ENCODE measurements at regions not wholly inside any gene's neighbourhood (a gene's known extent, or its start where the extent isn't known, plus 50 kb on each side); places are given as distances from the start of the nearest gene placed in this dataset.

DNA sequence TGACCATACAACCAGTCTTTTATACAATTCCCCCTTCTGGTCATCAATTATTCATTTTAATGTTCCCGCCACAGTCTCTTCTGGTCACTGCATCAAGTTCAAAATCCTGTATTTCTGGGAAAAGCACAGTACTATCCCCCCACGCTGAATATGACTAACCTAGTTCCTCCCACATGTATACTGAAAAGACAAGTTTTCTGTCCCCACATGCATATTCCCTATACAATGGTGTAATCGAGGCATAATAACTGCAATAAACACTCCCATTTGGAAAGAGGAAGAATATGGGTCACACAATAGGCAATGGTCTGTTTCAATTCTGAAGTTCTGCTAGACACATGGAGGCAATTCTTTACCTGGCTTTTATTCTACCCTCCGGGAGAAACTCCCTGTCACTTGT is 344.9 kb downstream of the EFNA5 start:
- no peak for DNase-seq (ENCODE audit: extremely low read depth in 1 of 2, low read depth in 1 of 2)

- no peak for DNase-seq (ENCODE audit: extremely low read depth in 1 of 2, low read depth in 1 of 2)
These were observed 345.9 kb downstream of the EFNA5 start for GRCh38 chr5:107324809-107325208.

DNA sequence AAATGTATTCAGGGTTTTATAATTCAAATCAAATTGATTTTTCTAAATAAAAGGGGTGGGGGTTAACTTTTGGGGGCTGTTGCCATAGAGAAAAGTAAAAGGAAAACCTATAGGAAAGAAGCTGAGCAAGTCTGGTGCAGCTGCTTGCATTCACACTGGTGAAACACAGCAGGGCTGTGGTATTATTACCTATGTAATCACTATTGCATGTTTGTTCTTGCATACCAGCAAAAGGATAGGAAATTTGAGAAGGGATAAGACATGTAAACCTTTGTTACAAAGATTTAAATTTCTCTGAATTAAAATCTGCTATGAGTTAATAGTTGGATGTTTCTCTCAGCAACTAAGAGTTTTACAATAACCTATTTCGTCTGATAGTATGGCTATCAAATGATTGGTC is 346.7 kb downstream of the EFNA5 start:
- no peak for DNase-seq (ENCODE audit: extremely low read depth in 1 of 2, low read depth in 1 of 2)

- no peak for DNase-seq (ENCODE audit: extremely low read depth in 1 of 2, low read depth in 1 of 2)
These were observed 347.2 kb downstream of the EFNA5 start for GRCh38 chr5:107323536-107323935.

DNA sequence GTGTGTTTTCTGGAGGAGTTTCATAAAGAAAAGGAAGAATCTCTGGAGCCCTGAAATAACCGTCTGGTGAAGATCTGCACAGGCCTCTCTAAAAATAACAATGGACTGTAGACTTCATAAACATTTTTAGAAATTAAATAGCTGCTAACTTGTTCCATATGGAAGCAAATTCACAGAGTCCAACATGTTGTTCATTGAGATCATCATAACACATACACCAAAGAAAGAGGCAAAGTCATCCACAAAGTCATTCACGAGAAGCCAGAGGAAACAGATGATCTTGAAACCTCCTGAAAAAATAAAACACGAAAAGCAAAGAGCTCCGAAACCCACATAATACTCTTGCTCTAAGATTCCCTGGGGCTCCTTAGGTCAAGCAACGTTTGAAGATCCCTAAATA is 347.8 kb downstream of the EFNA5 start:
- no peak for DNase-seq (ENCODE audit: extremely low read depth in 1 of 2, low read depth in 1 of 2)

GRCh38 chr5:107321906-107322305 is 348.8 kb downstream of the EFNA5 start:
- DNase-seq (ENCODE audit: extremely low read depth in 1 of 2, low read depth in 1 of 2) = no peak

DNA sequence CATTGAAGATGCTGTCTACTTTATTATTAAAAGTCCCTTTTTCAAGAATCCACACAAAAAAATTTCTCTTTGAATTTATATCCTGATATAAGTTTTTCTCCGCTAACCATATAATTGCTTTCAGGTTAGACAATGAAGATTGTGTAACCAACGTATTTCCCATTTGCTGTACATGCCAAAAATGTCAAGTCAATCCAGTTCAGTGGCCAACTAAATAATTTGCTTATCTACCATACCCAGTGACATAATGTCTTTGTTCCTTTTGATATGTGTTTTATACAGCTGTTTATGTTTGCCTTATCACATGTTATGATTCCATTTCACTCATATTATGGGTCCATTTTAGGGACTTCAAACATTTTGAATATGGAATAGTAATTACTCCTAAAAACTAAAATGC is 349.9 kb downstream of the EFNA5 start:
- no peak for DNase-seq (ENCODE audit: extremely low read depth in 1 of 2, low read depth in 1 of 2)

GRCh38 chr5:107320376-107320775 is 350.4 kb downstream of the EFNA5 start:
- no peak for DNase-seq (ENCODE audit: extremely low read depth in 1 of 2, low read depth in 1 of 2)

GRCh38 chr5:107319901-107320300 is 350.8 kb downstream of the EFNA5 start:
- no peak for DNase-seq (ENCODE audit: extremely low read depth in 1 of 2, low read depth in 1 of 2)

DNA sequence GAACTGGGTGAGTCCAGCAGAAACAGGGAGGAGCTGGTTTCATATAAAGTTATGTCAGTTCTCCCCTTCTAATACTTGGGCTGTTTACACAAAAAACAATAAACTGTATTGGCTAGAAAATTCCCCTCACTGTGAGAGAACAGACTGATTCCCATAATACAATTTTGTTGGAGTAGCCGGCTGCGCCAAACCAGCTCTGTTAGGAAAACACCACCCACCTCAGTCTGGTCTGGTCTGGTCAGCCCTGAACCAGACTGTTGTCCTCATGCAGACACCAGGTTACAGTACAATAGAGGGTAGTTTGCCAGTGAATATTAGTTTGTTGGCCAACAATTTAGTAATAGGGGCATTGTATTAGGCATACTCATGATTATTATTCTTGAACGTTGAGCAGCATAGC is 356.4 kb downstream of the EFNA5 start:
- DNase-seq (ENCODE audit: extremely low read depth in 1 of 2, low read depth in 1 of 2) = no peak

GRCh38 chr5:107313921-107314320 is 356.8 kb downstream of the EFNA5 start:
- no peak for DNase-seq (ENCODE audit: extremely low read depth in 1 of 2, low read depth in 1 of 2)

DNA sequence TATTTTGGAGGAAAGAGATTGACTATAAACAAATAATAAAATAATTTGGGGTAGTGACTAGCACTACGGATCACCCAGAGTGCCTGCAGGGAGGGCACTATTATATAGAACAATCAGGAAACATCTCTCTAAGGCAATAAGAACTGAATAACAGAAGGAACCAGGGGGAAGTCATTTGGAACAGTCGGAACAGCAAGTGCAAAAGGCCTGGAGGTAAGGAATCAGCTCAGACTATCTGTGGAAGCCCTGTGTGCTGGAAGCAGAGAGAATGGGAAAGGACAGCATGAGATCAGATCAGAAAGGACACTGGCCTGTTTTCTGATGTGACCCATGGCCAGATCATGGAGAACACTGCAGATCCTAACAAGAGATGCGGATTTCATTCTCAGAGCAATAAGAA is 357.6 kb downstream of the EFNA5 start:
- no peak for DNase-seq (ENCODE audit: extremely low read depth in 1 of 2, low read depth in 1 of 2)

GRCh38 chr5:107310181-107310580 is 360.6 kb downstream of the EFNA5 start:
- DNase-seq (ENCODE audit: extremely low read depth in 1 of 2, low read depth in 1 of 2) = no peak

DNA sequence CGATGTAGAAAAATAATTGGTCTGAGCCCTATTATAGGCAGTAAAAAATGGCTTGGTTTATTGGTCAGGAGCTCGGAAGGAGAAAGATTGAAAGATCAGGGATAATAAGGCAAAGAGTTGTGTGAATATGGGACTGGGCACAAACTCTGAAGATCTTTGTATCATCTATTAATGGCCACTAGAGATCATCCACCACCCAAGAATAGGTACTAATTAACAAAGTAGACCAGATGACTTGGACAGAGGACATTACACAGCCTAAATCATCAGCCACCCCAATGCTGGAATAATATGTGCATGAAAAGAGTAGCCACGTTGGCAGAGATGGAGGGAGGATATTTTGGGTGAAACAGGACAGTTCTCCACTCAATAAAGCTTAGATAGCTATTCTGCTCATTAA is 364.1 kb downstream of the EFNA5 start:
- DNase-seq (ENCODE audit: extremely low read depth in 1 of 2, low read depth in 1 of 2) = no peak

DNA sequence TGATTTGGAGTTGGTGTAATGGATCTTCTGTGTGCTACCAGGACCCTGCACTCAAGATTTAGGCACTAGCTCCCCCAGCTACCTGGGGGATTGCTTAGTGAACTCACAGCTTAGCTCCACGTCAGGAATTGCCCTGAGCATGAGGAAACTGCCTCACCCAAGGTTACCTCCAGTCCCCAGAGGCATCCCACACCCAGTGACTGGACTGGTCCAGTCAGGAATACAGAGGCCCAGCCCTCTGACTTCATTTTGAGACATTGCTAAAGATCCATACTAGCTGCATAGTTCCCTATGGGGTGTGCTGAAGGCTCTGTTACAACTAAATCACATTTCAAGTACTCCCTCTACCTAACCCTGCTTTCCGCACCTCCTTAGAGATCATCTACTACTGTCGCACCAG is 364.7 kb downstream of the EFNA5 start:
- DNase-seq (ENCODE audit: extremely low read depth in 1 of 2, low read depth in 1 of 2) = no peak

DNA sequence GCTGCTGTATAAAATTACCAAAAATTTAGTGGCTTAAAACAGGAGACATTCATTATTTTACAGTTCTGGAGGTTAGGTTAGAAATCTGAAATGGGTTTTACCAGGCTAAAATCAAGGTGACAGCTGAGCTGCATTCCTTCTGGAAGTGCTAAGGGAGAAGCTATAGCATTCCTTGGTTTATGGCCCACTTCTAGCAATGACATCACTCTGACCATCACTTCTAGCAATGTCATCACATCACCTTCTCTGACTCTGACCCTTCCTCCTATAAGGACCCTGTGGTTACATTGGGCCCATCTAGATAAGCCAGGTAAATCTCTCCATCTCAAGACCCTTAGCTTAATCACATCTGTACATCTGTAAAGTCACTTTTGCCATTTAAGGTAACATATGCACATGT is 366.1 kb downstream of the EFNA5 start:
- DNase-seq (ENCODE audit: extremely low read depth in 1 of 2, low read depth in 1 of 2) = no peak

DNA sequence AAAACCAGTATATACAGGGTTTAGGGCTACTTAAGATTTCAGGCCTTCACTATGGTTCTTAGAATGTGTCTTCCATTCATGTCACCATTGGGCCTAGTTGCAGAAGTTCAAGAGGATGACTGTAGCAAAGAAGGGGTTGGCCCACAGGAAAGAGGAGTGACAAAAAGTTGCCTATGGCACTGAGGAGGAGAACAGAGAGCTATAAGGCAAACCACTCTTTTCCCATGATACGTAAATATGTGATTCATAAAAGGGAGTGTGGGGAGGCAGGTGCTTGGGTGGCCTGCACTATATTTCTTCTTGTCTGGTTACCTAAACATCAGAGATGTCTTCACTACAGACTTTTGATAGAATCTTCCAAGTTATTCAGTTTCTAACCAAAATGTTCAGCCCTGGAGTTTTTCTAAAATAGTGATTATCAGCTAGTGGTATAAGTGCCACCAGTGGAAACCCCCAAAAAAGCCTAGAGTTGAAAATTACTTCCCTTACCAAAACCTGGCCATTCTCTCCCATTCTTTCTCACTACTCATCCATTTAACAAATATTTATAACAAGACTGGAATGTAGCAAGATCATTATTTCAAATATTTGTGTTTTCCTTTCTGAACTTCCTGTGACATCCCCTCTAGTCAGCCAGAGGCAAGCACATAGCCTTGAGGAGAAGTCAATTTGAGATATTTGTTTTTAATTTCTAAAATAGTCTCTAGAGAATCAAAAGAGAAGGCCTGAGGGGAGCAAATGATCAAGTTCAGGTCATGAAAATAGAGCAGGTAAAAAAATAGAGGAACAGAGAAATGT is 367.4 kb downstream of the EFNA5 start:
- DNase-seq (ENCODE audit: extremely low read depth in 1 of 2, low read depth in 1 of 2) = no peak

- DNase-seq (ENCODE audit: extremely low read depth in 1 of 2, low read depth in 1 of 2) = no peak
These were observed 368.3 kb downstream of the EFNA5 start for GRCh38 chr5:107302441-107302840.

DNA sequence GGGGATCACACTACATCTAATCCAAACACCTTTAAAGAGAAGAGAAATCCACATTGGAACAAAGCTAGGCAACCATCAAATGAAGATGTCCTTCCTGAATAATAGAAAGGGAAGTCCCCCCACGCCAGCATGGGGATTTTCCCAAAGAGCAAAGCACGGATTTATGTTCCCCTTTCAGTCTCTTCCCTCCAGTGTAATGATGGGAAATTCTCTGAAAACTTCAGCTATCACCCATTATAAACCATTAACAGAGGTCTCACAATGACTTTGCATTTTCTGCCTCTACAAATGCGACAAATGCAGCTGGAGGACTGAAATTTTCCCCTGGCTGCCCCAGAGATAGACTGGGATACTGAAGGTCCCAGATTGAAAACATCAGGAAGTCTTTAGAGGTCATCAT is 368.7 kb downstream of the EFNA5 start:
- no peak for DNase-seq (ENCODE audit: extremely low read depth in 1 of 2, low read depth in 1 of 2)

DNA sequence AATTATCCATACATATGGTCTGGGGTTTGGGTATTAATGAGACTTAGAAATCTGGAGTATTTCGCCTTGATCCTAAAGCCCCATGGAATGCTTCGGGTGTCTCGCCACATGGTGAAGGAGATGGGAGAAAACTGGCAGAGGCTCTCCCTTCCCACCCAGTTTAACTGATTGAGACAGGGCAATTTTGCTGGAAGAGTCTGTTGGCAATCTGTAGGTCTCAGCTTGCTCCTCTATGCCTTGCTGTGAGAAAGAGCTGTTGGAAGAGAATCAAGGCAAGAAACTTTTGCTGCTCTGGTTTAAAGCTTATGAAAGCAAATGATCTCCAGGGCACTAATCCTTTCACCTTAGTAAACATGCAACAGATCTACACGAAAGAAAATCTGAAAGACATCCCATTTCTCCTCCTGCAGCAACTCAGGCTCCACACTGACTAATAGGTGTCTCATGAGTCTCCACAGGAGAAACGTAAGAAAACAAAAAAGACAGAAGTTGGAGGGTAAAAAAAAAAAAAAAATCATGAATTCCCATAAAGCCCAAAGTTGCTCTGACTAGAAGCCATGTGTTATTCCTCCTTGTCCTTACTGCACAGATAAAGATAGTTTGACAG is 369.9 kb downstream of the EFNA5 start:
- no peak for DNase-seq (ENCODE audit: extremely low read depth in 1 of 2, low read depth in 1 of 2)

GRCh38 chr5:107296572-107296971 is 374.2 kb downstream of the EFNA5 start:
- DNase-seq (ENCODE audit: extremely low read depth in 1 of 2, low read depth in 1 of 2) = no peak

- no peak for DNase-seq (ENCODE audit: extremely low read depth in 1 of 2, low read depth in 1 of 2)
These were observed 374.8 kb downstream of the EFNA5 start for GRCh38 chr5:107295914-107296313.

- DNase-seq (ENCODE audit: extremely low read depth in 1 of 2, low read depth in 1 of 2) = no peak
These were observed 376.1 kb downstream of the EFNA5 start for GRCh38 chr5:107294669-107295068.
